ENCODE measurements at regions not wholly inside any gene's neighbourhood (a gene's known extent, or its start where the extent isn't known, plus 50 kb on each side); places are given as distances from the start of the nearest gene placed in this dataset.

- CTCF ChIA-PET = no interaction called here
- peaks cover 34% of the 10 kb centered on the region for H3K36me3 Mint-ChIP-seq
- H3K9me3 Mint-ChIP-seq = peaks cover 37% of the 10 kb centered on the region
- ATAC-seq (no peak), DNase-seq (ENCODE audit: low spot score) (no peak)
- peaks cover 54% of the 10 kb centered on the region for H3K4me1 Mint-ChIP-seq
- peaks cover 2% of the 10 kb centered on the region for H3K27me3 Mint-ChIP-seq (ENCODE audit: low read depth)
- peak overlapping the region; percentile 93 for H3K27ac Mint-ChIP-seq
- TF ChIP-seq ZNF263 (CRISPR knock-in tag; IDR thresholded peaks at IDR 0.05; ENCODE audit: low read depth) (no peak), SMAD3 (CRISPR knock-in tag; IDR thresholded peaks at IDR 0.05; ENCODE audit: borderline replicate concordance) (no peak), FOXJ3 (CRISPR knock-in tag; IDR thresholded peaks at IDR 0.05; ENCODE audit: borderline replicate concordance) (no peak), ZNF532 (CRISPR knock-in tag; IDR thresholded peaks at IDR 0.05; ENCODE audit: borderline replicate concordance) (no peak), CREB1 (CRISPR knock-in tag; IDR thresholded peaks at IDR 0.05) (no peak), ESRRA (CRISPR knock-in tag; IDR thresholded peaks at IDR 0.05; ENCODE audit: borderline replicate concordance) (no peak), NFATC4 (CRISPR knock-in tag; IDR thresholded peaks at IDR 0.05) (no peak), ATF1 (CRISPR knock-in tag; IDR thresholded peaks at IDR 0.05) (no peak), IRF2 (CRISPR knock-in tag; IDR thresholded peaks at IDR 0.05; ENCODE audit: borderline replicate concordance, low read depth) (no peak), MLX (CRISPR knock-in tag; IDR thresholded peaks at IDR 0.05) (no peak), ZBTB43 (CRISPR knock-in tag; IDR thresholded peaks at IDR 0.05) (no peak), USF1 (CRISPR knock-in tag; IDR thresholded peaks at IDR 0.05) (no peak)
- POLR2A ChIA-PET = interaction anchor here (0.5 kb wide), 1 partner anchor 21 kb away, joined by 3 read pairs; no protein-coding TSS in a partner anchor
- H3K4me3 Mint-ChIP-seq = no peak overlapping the region
Observed at GRCh38 chr5:34409373-34409772, 246.8 kb upstream of the RAI14 start.

GRCh38 chr5:34410411-34411139, 245.6 kb upstream of the RAI14 start:
- no peak overlapping the region for H3K4me3 Mint-ChIP-seq
- ChIA-PET CTCF (interaction anchor here (1.4 to 2.2 kb wide), 3 partner anchors 30 to 65 kb away, joined by 3 to 6 read pairs (median 3); no protein-coding TSS in a partner anchor), POLR2A (no interaction called here)
- ATAC-seq (peak; percentile 57), DNase-seq (ENCODE audit: low spot score) (peak; percentile 24)
- H3K9me3 Mint-ChIP-seq = peaks cover 37% of the 10 kb centered on the region
- peaks cover 64% of the 10 kb centered on the region for H3K4me1 Mint-ChIP-seq
- H3K27ac Mint-ChIP-seq = peak overlapping the region; percentile 92
- peaks cover 34% of the 10 kb centered on the region for H3K36me3 Mint-ChIP-seq
- H3K27me3 Mint-ChIP-seq (ENCODE audit: low read depth) = peaks cover 2% of the 10 kb centered on the region
- TF ChIP-seq MYBL2 (CRISPR knock-in tag; IDR thresholded peaks at IDR 0.05) (no peak), TEAD4 (CRISPR knock-in tag; IDR thresholded peaks at IDR 0.05) (peak; percentile 75; the same call in 1 of the 2 replicates), KAT7 (CRISPR knock-in tag; IDR thresholded peaks at IDR 0.05; ENCODE audit: borderline replicate concordance) (no peak), STAT6 (CRISPR knock-in tag; conservative IDR thresholded peaks at IDR 0.05; ENCODE audit: low read depth) (no peak), USF1 (CRISPR knock-in tag; IDR thresholded peaks at IDR 0.05) (no peak), ZNF281 (CRISPR knock-in tag; IDR thresholded peaks at IDR 0.05) (no peak)
